WTC11 (cell line): ENCODE measurements at regions not wholly inside any gene's neighbourhood (a gene's known extent, or its start where the extent isn't known, plus 50 kb on each side); places are given as distances from the start of the nearest gene placed in this dataset.
"Not testable (repeated sequence)": the region's sequence is repeated elsewhere in the genome, so short reads cannot be mapped to it uniquely, and the experiment has no call there.

Experiments
- ATF6 ChIP-seq: sonication (generic); formaldehyde crosslinking; IDR thresholded peaks from 2 replicates; pipeline ENCODE4 v1.8.1; 2023; ENCODE audit warnings: mild to moderate bottlenecking, missing genetic modification reagents
- E2F4 ChIP-seq: sonication (generic); formaldehyde crosslinking; IDR thresholded peaks from 2 replicates; pipeline ENCODE4 v1.8.1; 2022; ENCODE audit warnings: low read depth, mild to moderate bottlenecking, moderate library complexity, missing genetic modification reagents, borderline replicate concordance
- FOXK1 ChIP-seq: sonication (generic); formaldehyde crosslinking; IDR thresholded peaks from 2 replicates; pipeline ENCODE4 v1.8.0; 2022; ENCODE audit warnings: mild to moderate bottlenecking, moderate library complexity, missing genetic modification reagents
- JUN ChIP-seq: sonication (generic); formaldehyde crosslinking; IDR thresholded peaks from 2 replicates; pipeline ENCODE4 v1.8.0; 2023; ENCODE audit warnings: mild to moderate bottlenecking, missing genetic modification reagents
- ZNF423 ChIP-seq: fragments of 250-450 bp; sonication (Bioruptor Pico); IDR thresholded peaks from 2 replicates; pipeline ENCODE4 v2.1.2; 2022; ENCODE audit warnings: mild to moderate bottlenecking, moderate library complexity
- TF ChIP-seq, protein P1 (sequence below): fragments of 200-600 bp; IDR thresholded peaks from 2 replicates; pipeline ENCODE4 v1.8.0; 2022; ENCODE audit warnings: antibody characterized with exemption

DNA sequence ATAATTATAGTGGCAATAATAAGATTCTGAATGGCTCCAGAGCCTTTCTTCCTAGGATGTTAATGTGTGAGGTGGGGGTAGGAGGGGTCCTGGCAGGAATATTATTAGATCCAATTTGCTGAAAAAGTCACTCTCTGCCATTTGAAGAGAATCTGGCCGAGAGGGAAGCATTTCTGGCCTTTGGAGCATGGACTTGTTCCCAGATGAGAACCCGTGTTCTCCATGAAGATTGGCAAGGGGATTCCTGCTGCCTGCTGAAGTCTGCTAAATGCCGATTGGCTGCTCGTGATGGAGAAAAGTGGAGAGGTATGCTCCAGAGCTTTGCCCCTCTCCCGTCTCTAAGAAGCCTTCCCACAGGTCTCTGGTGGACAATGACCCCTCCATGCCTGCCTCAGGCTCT is 135.6 kb downstream of the TRIM43 start:
- not testable (repeated sequence) for TF ChIP-seq ATF6 (CRISPR knock-in tag); ZNF423; JUN; E2F4; FOXK1 (CRISPR knock-in tag)
- TF ChIP-seq, protein P1, sequence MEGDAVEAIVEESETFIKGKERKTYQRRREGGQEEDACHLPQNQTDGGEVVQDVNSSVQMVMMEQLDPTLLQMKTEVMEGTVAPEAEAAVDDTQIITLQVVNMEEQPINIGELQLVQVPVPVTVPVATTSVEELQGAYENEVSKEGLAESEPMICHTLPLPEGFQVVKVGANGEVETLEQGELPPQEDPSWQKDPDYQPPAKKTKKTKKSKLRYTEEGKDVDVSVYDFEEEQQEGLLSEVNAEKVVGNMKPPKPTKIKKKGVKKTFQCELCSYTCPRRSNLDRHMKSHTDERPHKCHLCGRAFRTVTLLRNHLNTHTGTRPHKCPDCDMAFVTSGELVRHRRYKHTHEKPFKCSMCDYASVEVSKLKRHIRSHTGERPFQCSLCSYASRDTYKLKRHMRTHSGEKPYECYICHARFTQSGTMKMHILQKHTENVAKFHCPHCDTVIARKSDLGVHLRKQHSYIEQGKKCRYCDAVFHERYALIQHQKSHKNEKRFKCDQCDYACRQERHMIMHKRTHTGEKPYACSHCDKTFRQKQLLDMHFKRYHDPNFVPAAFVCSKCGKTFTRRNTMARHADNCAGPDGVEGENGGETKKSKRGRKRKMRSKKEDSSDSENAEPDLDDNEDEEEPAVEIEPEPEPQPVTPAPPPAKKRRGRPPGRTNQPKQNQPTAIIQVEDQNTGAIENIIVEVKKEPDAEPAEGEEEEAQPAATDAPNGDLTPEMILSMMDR: not testable (repeated sequence)
